Naive thymus-derived CD4-positive, alpha-beta T cell (primary cell): ENCODE measurements at regions not wholly inside any gene's neighbourhood (a gene's known extent, or its start where the extent isn't known, plus 50 kb on each side); places are given as distances from the start of the nearest gene placed in this dataset.
"Not testable (repeated sequence)": the region's sequence is repeated elsewhere in the genome, so short reads cannot be mapped to it uniquely, and the experiment has no call there.

Experiments used
- ATAC-seq: fragments of 150-1000 bp; cut with Tn5 transposase; 2 replicates; pipeline ENCODE4 v1.10.0; 2021; ENCODE audit warnings: mild to moderate bottlenecking, moderate library complexity
- CTCF ChIA-PET: fragments of 350-600 bp; sonication (Branson Sonifier 250); formaldehyde crosslinking; loops from one replicate; lab custom pipeline; 2021; ENCODE audit warnings: antibody characterized with exemption; lab: Charles Lee
- POLR2A ChIA-PET: fragments of 350-600 bp; sonication (Branson Sonifier 250); formaldehyde crosslinking; loops from one replicate; lab custom pipeline; 2021; ENCODE audit warnings: antibody characterized with exemption, inconsistent platforms; lab: Charles Lee
- DNase-seq, 9 donors: peaks; one replicate each; pipeline versions ENCODE4 v3.0.0 to v3.0.0-alpha.2; 2020 to 2022; ENCODE audit warnings: mixed read lengths in 1 of 9
- H3K27ac ChIP-seq: one replicate; pipeline ENCODE4 v1.7.0; 2013; ENCODE audit warnings: mild to moderate bottlenecking, low read depth, low read length, moderate library complexity
- H3K27me3 ChIP-seq, 2 donors: one replicate each; pipeline ENCODE4 v1.7.0; 2013; ENCODE audit warnings: low read length in 2 of 2, mild to moderate bottlenecking in 2 of 2, moderate library complexity in 2 of 2; ENCODE audit not compliant: control insufficient read depth in 2 of 2, insufficient read depth in 2 of 2
- H3K36me3 ChIP-seq, 3 experiments: 1 replicate in 2 of 3; 2 replicates in 1 of 3; pipeline ENCODE4 v1.7.0; 2013; ENCODE audit warnings: low read length in 3 of 3, mild to moderate bottlenecking in 3 of 3, moderate library complexity in 1 of 3; ENCODE audit not compliant: insufficient read depth in 3 of 3, control insufficient read depth in 2 of 3
- H3K4me1 ChIP-seq, 2 donors: one replicate each; pipeline ENCODE4 v1.7.0; 2013; ENCODE audit warnings: low read length in 2 of 2, mild to moderate bottlenecking in 2 of 2, moderate library complexity in 1 of 2; ENCODE audit not compliant: control insufficient read depth in 2 of 2, insufficient read depth in 2 of 2
- H3K4me3 ChIP-seq: 2 replicates; pipeline ENCODE4 v1.7.0; 2013; ENCODE audit warnings: mild to moderate bottlenecking, low read length
- H3K9me3 ChIP-seq, 3 experiments: 1 replicate in 2 of 3; 2 replicates in 1 of 3; pipeline ENCODE4 v1.7.0; 2013; ENCODE audit warnings: low read length in 3 of 3; ENCODE audit not compliant: control insufficient read depth in 2 of 3
- H3K27ac Mint-ChIP-seq, 9 donors: one replicate each; pipeline ENCODE4 v1.8.0; 2020 to 2022; ENCODE audit warnings: mixed read lengths in 9 of 9, mild to moderate bottlenecking in 8 of 9, moderate library complexity in 5 of 9, inconsistent platforms in 2 of 9
- H3K27me3 Mint-ChIP-seq, 5 donors: one replicate each; pipeline ENCODE4 v1.8.0; 2021 to 2022; ENCODE audit warnings: mixed read lengths in 5 of 5, mild to moderate bottlenecking in 1 of 5
- H3K36me3 Mint-ChIP-seq, 5 donors: one replicate each; pipeline ENCODE4 v1.8.0; 2020 to 2022; ENCODE audit warnings: mixed read lengths in 5 of 5, mild to moderate bottlenecking in 3 of 5, inconsistent platforms in 1 of 5
- H3K4me1 Mint-ChIP-seq, 7 donors: one replicate each; pipeline ENCODE4 v1.8.0; 2020 to 2022; ENCODE audit warnings: mixed read lengths in 7 of 7, mild to moderate bottlenecking in 3 of 7, inconsistent platforms in 1 of 7
- H3K4me3 Mint-ChIP-seq, 10 donors: one replicate each; pipeline ENCODE4 v1.8.0; 2020 to 2022; ENCODE audit warnings: mild to moderate bottlenecking in 10 of 10, mixed read lengths in 10 of 10, moderate library complexity in 6 of 10, inconsistent platforms in 2 of 10
- H3K9me3 Mint-ChIP-seq, 11 donors: one replicate each; pipeline ENCODE4 v1.8.0; 2020 to 2022; ENCODE audit warnings: mixed read lengths in 11 of 11, mild to moderate bottlenecking in 4 of 11, inconsistent platforms in 1 of 11, moderate library complexity in 1 of 11
- intact Hi-C, 2 donors: fragments of 100-400 bp; cut with micrococcal nuclease; formaldehyde crosslinking; loops; one replicate each; pipeline ENCODE4 v1.15.1; 2023

- peaks cover 21 to 33% (median 31%) of the 10 kb centered on the region in 5 donors for H3K27me3 Mint-ChIP-seq
- Histone ChIP-seq H3K4me1 (no peaks in the 10 kb centered on the region), H3K36me3 (no peaks in the 10 kb centered on the region), H3K27me3 (no peaks in the 10 kb centered on the region), H3K9me3 (no peaks in the 10 kb centered on the region), H3K27ac (no peak overlapping the region), H3K4me3 (no peak overlapping the region)
- no peak for DNase-seq
- ChIA-PET CTCF (no interaction called here), POLR2A (no interaction called here)
- no peak for ATAC-seq
- intact Hi-C loops, result no loop called here
- H3K36me3 Mint-ChIP-seq, result no peaks in the 10 kb centered on the region
- H3K4me3 Mint-ChIP-seq, result no peak overlapping the region
- H3K4me1 Mint-ChIP-seq, result no peaks in the 10 kb centered on the region
- peak overlapping the region in 1 of 9 donors; percentile 0 for H3K27ac Mint-ChIP-seq
- no peaks in the 10 kb centered on the region for H3K9me3 Mint-ChIP-seq
Observed at GRCh38 chr1:108314815-108315214, 70.9 kb upstream of the NBPF4 start.

- POLR2A ChIA-PET, result no interaction called here
- ATAC-seq, result no peak
- peaks cover 21 to 39% (median 30%) of the 10 kb centered on the region in 5 donors for H3K27me3 Mint-ChIP-seq
Observed at GRCh38 chr1:108316545-108316944, 72.7 kb upstream of the NBPF4 start.

GRCh38 chr1:108320849-108321248, 77.0 kb upstream of the NBPF4 start:
- Mint-ChIP-seq H3K27me3 (peaks cover 4 to 18% (median 11%) of the 10 kb centered on the region in 5 donors), H3K9me3 (peaks cover 0 to 7% (median 2%) of the 10 kb centered on the region in 11 donors), H3K27ac (no peak overlapping the region), H3K4me3 (no peak overlapping the region), H3K4me1 (no peaks in the 10 kb centered on the region), H3K36me3 (no peaks in the 10 kb centered on the region)
- Histone ChIP-seq H3K4me1 (no peaks in the 10 kb centered on the region), H3K27me3 (no peaks in the 10 kb centered on the region), H3K4me3 (no peak overlapping the region), H3K36me3 (no peaks in the 10 kb centered on the region), H3K9me3 (no peaks in the 10 kb centered on the region), H3K27ac (no peak overlapping the region)
- intact Hi-C loops, result no loop called here
- ATAC-seq (no peak), DNase-seq (no peak)
- ChIA-PET CTCF (no interaction called here), POLR2A (no interaction called here)

More at GRCh38 chr1:108316545-108316944, 72.7 kb upstream of the NBPF4 start:
- no peaks in the 10 kb centered on the region for H3K9me3 ChIP-seq
- CTCF ChIA-PET, result no interaction called here
- Mint-ChIP-seq H3K27ac (no peak overlapping the region), H3K4me1 (no peaks in the 10 kb centered on the region), H3K9me3 (no peaks in the 10 kb centered on the region), H3K36me3 (no peaks in the 10 kb centered on the region), H3K4me3 (no peak overlapping the region)
- no peaks in the 10 kb centered on the region for H3K27me3 ChIP-seq
- H3K27ac ChIP-seq, result no peak overlapping the region
- H3K4me1 ChIP-seq, result no peaks in the 10 kb centered on the region
- no peak for DNase-seq
- intact Hi-C loops, result no loop called here
- no peak overlapping the region for H3K4me3 ChIP-seq
- no peaks in the 10 kb centered on the region for H3K36me3 ChIP-seq

GRCh38 chr1:108325338-108325737, 81.5 kb upstream of the NBPF4 start:
- H3K9me3 ChIP-seq, H3K4me3 ChIP-seq, ATAC-seq, H3K36me3 Mint-ChIP-seq, H3K27ac Mint-ChIP-seq, H3K36me3 ChIP-seq, CTCF ChIA-PET, POLR2A ChIA-PET, DNase-seq, H3K27me3 ChIP-seq, H3K4me3 Mint-ChIP-seq, H3K27ac ChIP-seq, H3K4me1 ChIP-seq, H3K4me1 Mint-ChIP-seq, intact Hi-C loops: not testable (repeated sequence)
- Mint-ChIP-seq H3K27me3 (peaks cover 18 to 54% (median 34%) of the 10 kb centered on the region in 5 donors), H3K9me3 (peaks cover 2 to 29% (median 5%) of the 10 kb centered on the region in 11 donors)

GRCh38 chr1:108327534-108328466, 83.9 kb upstream of the NBPF4 start:
- Mint-ChIP-seq H3K27ac (no peak overlapping the region), H3K9me3 (peaks cover 2 to 29% (median 5%) of the 10 kb centered on the region in 11 donors), H3K36me3 (peaks cover 0 to 6% (median 4%) of the 10 kb centered on the region in 5 donors), H3K4me1 (no peaks in the 10 kb centered on the region), H3K4me3 (no peak overlapping the region), H3K27me3 (peaks cover 10 to 64% (median 34%) of the 10 kb centered on the region in 5 donors)
- Histone ChIP-seq H3K9me3 (peaks cover 0 to 4% (median 0%) of the 10 kb centered on the region in 3 experiments), H3K36me3 (no peaks in the 10 kb centered on the region), H3K4me3 (no peak overlapping the region), H3K27me3 (no peaks in the 10 kb centered on the region), H3K4me1 (no peaks in the 10 kb centered on the region), H3K27ac (no peak overlapping the region)
- CTCF ChIA-PET, result no interaction called here
- ATAC-seq (no peak), DNase-seq (no peak)
- POLR2A ChIA-PET, result no interaction called here
- intact Hi-C loops, result no loop called here

- H3K9me3 ChIP-seq, result no peaks in the 10 kb centered on the region
- no peak overlapping the region for H3K27ac ChIP-seq
- Mint-ChIP-seq H3K27ac (no peak overlapping the region), H3K9me3 (peaks cover 0 to 2% (median 1%) of the 10 kb centered on the region in 11 donors), H3K4me1 (no peaks in the 10 kb centered on the region), H3K36me3 (no peaks in the 10 kb centered on the region), H3K27me3 (peaks cover 3 to 10% (median 4%) of the 10 kb centered on the region in 5 donors), H3K4me3 (no peak overlapping the region)
- H3K4me1 ChIP-seq, result no peaks in the 10 kb centered on the region
- ATAC-seq, result no peak
- ChIA-PET POLR2A (no interaction called here), CTCF (no interaction called here)
- intact Hi-C loops, result no loop called here
- no peak overlapping the region for H3K4me3 ChIP-seq
- no peaks in the 10 kb centered on the region for H3K27me3 ChIP-seq
- no peaks in the 10 kb centered on the region for H3K36me3 ChIP-seq
- no peak for DNase-seq
Observed at GRCh38 chr1:108345776-108346531, 102.1 kb upstream of the NBPF4 start.
